ENCODE measurements at regions not wholly inside any gene's neighbourhood (a gene's known extent, or its start where the extent isn't known, plus 50 kb on each side); places are given as distances from the start of the nearest gene placed in this dataset.
"Not testable (repeated sequence)": the region's sequence is repeated elsewhere in the genome, so short reads cannot be mapped to it uniquely, and the experiment has no call there.

DNA sequence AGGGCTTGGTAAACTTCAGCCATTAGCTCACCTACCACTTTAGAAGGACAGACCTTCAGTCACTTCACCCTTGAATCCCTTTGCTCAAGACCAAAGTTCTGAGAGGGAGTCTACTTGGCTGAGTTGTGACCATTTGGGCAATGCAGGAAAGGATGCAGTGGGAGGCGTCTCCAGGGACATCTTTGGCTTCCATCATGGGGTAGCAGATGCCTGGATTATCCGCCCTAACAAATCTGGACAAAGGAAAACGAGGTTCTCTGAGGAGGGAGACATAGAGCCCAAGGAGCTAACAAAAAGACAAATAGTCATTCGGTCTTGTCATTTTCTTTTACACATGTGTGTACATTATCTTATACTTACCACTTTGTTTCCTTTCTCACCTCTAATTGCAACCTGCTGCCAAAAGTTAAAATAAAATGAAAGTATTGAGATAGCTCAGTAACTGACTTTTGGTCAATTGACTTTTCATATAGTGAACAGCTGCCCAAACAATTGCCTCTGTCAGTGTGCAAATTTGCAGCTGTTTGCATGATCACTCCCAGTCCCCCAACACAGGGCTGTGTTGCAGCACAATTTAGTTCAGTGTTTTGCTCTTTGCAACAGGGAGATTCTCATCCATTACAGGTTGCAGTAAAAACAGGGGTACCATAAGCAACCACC lies 108.9 kb upstream of the EEF2KMT start:
- no peak for DNase-seq (ENCODE audit: low read depth in 1 of 2, low spot score in 1 of 2)

- DNase-seq (ENCODE audit: low read depth in 1 of 2, low spot score in 1 of 2), result no peak
These were observed 107.9 kb upstream of the EEF2KMT start for GRCh38 chr16:5205361-5206040.

GRCh38 chr16:5203675-5204074 lies 106.1 kb upstream of the EEF2KMT start:
- not testable (repeated sequence) for DNase-seq (ENCODE audit: low read depth in 1 of 2, low spot score in 1 of 2)

- DNase-seq (ENCODE audit: low read depth in 1 of 2, low spot score in 1 of 2), result no peak
These were observed 102.5 kb upstream of the EEF2KMT start for GRCh38 chr16:5200123-5200522.

- no peak for DNase-seq (ENCODE audit: low read depth in 1 of 2, low spot score in 1 of 2)
These were observed 98.6 kb upstream of the EEF2KMT start for GRCh38 chr16:5196204-5196603.

- no peak for DNase-seq (ENCODE audit: low read depth in 1 of 2, low spot score in 1 of 2)
These were observed 96.3 kb upstream of the EEF2KMT start for GRCh38 chr16:5193861-5194260.

- no peak for DNase-seq (ENCODE audit: low read depth in 1 of 2, low spot score in 1 of 2)
These were observed 91.4 kb upstream of the EEF2KMT start for GRCh38 chr16:5188989-5189352.

DNA sequence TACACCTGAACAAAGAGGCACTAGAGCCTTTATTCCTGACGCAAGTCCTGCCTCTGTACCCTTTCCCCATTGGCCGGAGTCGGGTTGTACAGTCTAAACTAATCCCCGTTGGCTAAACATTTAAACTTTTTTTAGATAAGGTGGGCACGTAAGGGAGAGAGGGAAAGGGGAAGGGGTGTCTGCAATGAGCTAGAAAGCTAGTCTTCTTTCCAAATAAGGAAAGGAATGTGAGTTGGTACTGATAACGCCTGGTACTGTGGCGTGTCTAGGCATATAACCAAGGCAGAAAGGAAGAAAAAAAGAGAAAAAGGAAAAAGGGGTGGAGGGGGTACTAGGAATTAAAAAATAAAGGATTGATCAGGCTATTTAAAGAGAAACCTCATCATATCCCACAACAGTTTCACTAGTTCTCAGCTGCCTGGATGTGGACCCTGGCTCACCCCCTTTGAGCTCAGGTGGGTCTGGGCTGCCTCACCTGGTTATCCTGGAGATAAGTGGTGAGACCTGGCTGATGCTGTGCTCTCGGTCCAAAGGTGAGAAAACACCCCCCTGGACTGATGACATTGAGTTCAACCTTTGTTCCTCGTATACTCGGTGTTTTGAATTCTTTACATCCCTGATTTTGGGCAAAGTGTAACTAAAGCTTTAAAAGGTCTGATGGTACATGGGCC lies 90.9 kb upstream of the EEF2KMT start:
- DNase-seq (ENCODE audit: low read depth in 1 of 2, low spot score in 1 of 2), result no peak

- DNase-seq (ENCODE audit: low read depth in 1 of 2, low spot score in 1 of 2), result no peak
These were observed 89.9 kb upstream of the EEF2KMT start for GRCh38 chr16:5187402-5187952.

DNA sequence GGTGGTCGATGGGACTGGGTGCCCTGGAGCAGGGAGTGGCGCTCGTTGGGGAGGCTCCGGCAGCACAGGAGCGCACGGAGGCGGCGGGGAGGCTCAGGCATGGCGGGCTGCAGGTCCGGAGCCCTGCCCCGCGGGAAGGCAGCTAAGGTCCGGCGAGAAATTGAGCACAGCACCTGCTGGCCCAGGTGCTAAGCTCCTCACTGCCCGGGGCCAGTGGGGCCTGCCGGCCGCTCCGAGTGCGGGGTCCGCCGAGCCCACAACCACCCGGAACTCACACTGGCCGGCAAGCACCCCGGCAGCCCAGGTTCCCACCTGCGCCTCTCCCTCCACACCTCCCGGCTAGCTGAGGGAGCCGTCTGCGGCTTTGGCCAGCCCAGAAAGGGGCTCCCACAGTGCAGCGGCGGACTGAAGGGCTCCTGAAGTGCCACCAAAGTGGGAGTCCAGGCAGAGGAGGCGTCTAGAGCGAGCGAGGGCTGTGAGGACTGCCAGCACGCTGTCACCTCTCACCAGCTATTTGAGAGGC lies 88.8 kb upstream of the EEF2KMT start:
- no peak for DNase-seq (ENCODE audit: low read depth in 1 of 2, low spot score in 1 of 2)

DNA sequence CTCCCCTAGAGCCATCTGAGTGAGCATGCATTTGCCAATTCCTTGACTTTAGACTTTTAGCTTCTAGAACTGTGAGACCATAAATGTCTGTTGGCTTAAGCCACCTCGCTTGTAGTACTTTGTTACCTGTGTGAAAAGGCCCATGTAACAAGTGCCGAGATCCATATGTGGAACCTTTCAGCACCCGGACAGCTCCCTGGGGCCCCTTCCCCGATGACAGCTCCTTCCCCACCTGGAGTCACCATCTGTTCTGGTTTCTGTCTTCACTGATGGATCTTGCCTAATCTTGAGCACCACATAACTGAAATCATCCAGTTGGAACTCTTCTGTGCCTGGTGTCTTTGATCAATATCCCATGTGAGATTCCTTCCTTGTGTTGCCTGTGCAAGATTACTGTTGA lies 78.9 kb upstream of the EEF2KMT start:
- no peak for DNase-seq (ENCODE audit: low read depth in 1 of 2, low spot score in 1 of 2)

DNA sequence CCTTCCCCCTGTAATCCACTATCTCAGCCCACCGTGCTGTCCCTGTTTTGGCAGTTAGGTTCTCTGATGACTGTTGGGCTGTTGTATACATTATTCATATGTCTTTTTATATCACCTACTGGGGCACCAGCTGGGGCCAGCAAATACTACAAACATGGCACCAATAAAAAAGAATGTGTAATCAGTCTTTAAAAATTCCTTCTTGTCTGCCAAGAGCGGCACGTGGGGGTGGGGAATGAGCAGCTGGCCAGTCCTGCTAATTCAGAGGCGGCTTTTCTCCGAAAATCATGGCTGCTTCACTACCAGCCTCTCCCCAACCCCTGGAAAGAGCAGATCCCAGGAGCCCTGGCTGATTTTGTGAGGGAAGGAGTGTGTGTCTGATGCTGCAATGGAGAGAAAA lies 77.7 kb upstream of the EEF2KMT start:
- DNase-seq (ENCODE audit: low read depth in 1 of 2, low spot score in 1 of 2), result no peak

DNA sequence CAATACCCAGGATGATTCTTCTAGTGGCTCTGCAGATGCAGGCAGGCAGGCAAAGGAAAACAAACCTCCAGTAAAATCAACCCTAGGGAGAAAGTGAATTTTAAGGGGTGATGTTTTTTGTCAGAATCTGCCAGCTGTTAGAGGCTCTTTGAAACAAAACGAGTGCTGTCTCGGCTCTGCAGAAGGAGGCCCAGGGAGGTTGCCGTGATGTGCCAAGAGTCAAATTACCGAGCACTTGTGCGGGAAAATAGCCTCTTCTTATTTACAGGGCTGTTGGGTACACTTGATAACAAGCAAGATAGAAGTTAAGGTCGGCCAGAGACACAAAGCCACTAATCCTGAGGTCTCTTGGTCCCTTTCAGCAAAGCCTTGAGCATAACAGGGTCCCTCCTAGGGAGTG lies 68.9 kb upstream of the EEF2KMT start:
- DNase-seq (ENCODE audit: low read depth in 1 of 2, low spot score in 1 of 2), result no peak

DNA sequence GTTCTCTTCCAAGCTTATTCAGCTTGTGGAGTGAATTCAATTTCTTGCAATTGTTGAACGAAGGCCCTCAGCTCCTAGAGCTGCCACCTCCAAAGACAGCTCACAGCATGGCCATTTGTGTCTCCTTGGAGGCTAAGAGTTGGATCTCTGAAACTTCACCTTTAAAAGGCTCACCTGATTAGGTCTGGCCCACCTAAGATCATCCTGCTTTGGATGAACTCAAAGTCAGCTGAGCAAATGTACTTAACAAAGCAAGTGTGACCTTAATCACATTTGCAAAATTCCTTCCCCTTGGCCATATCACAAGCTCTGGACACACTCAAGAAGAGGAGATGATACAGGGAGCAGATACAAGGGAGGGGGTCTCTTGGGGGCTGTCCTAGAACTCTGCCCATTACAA lies 67.8 kb upstream of the EEF2KMT start:
- DNase-seq (ENCODE audit: low read depth in 1 of 2, low spot score in 1 of 2), result not testable (repeated sequence)

GRCh38 chr16:5162801-5163200 lies 65.2 kb upstream of the EEF2KMT start:
- not testable (repeated sequence) for DNase-seq (ENCODE audit: low read depth in 1 of 2, low spot score in 1 of 2)

DNA sequence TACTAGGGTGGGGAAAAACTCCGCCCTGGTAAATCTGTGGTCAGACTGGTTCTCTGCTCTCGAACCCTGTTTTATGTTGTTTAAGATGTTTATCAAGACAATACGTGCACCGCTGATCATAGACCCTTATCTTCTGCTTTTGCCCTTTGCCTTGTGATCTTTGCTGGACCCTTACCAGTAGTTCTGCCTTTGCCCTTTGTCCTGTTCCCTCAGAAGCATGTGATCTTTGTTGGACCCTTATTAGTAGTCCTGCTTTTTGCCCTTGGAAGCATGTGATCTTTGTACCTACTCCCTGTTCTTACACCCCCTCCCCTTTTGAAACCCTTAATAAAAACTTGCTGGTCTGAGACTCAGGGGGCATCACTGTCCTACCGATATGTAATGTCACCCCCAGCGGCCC lies 64.3 kb upstream of the EEF2KMT start:
- not testable (repeated sequence) for DNase-seq (ENCODE audit: low read depth in 1 of 2, low spot score in 1 of 2)

- DNase-seq (ENCODE audit: low read depth in 1 of 2, low spot score in 1 of 2), result not testable (repeated sequence)
These were observed 62.4 kb upstream of the EEF2KMT start for GRCh38 chr16:5160010-5160409.

DNA sequence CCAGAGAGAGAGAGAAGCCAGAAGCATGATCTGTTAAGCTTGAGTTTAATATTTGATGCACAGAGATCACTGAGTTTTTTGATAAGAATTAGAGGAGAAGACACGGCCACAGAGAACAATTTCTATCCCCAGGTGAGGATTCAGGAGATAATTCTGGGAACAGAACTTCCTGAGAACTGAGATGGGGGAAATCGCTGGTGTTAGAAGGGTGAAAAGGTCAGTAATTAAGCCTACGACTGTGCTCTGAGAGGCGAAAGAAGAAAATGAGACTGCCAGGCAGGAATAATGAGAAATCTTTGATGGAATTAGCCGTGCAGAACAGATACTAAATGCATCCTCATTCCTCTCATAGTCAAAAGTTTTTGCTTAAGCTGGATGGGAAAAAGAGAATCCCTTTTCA lies 61.9 kb upstream of the EEF2KMT start:
- DNase-seq (ENCODE audit: low read depth in 1 of 2, low spot score in 1 of 2), result not testable (repeated sequence)

DNA sequence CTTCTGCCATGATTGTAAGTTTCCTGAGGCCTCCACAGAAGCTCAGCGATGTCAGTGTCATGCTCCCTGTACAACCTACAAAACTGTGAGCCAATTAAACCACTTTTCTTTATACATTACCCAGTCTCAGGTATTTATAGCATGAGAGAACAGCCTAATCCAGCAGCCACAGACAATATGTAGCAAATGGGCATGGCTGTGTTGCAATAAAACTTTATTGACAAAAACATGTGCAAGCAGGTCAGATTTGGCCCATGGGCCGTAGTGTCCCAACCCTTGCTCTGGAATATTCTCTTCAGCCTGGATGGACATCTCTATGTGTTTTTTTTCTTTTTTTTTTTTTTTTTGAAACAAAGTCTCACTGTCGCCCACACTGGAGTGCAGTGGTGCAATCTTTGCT lies 60.9 kb upstream of the EEF2KMT start:
- DNase-seq (ENCODE audit: low read depth in 1 of 2, low spot score in 1 of 2), result no peak

- DNase-seq (ENCODE audit: low read depth in 1 of 2, low spot score in 1 of 2), result not testable (repeated sequence)
These were observed 58.9 kb upstream of the EEF2KMT start for GRCh38 chr16:5156486-5156885.

DNA sequence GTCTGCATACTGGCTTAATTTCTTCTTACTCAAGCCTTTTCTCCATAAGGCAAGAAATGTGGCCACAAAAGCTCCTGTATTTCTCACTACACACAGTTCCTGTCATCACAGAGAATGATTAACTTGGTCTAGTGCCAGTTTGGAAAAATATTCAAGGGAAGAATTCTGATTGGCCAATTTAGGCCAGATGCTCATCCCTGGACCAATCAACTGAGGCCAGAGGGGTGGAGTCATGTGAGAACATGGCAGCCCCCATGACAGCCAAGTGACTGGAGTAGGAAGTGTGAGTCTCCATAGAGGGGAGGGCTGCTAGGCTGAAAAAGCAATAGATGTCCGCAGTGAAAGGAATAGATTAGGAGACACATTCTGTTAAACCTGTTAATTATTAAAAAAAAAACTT lies 56.4 kb upstream of the EEF2KMT start:
- not testable (repeated sequence) for DNase-seq (ENCODE audit: low read depth in 1 of 2, low spot score in 1 of 2)

DNA sequence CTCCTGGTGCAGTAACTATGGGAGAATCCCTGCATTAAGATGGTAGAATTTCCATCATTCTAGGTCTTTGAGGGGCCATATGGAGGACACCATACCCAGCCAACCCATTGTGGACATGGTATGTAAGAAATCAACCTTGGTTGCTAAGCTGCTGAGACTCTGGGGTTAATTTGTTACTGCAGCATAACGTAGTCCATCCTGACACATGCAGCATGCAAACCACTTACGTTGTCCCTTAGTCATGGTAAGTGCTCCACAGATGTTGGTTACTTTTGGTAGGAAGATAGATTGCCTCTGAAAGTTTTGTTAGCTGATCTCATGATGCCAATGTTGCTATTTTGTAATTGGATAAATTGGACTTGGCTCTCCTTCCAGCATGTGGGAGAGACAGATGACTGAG lies 53.8 kb upstream of the EEF2KMT start:
- DNase-seq (ENCODE audit: low read depth in 1 of 2, low spot score in 1 of 2), result not testable (repeated sequence)

Data from activated T-helper 1 cell treated with anti-CD3 and anti-CD28 coated beads, Interleukin-2, amount 50 U/mL, for 16 hours (primary cell).